ENCODE measurements at regions not wholly inside any gene's neighbourhood (a gene's known extent, or its start where the extent isn't known, plus 50 kb on each side); places are given as distances from the start of the nearest gene placed in this dataset.

DNA sequence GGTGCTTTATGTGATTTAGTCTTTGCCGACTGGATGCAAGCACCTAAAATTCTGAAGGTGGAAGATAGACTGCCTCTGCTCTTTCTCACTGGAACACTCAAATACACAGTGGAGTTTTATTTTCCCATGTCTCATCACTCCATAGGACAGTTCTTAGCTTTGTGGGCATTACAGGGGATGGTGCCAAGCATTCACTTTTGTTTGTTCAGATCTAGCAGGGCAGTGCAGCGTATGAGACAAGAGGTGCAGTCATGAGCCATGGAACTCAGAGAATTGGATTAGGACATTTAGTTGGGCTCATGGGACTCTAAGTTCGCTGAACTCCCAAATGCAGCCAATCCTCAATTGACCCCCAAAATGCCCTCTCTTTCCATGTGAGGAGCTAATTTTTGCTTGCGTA, 1136.9 kb upstream of the PRKX start:
- TF ChIP-seq POLR2A (IDR thresholded peaks at IDR 0.05), result no peak
- TF ChIP-seq, protein P1, sequence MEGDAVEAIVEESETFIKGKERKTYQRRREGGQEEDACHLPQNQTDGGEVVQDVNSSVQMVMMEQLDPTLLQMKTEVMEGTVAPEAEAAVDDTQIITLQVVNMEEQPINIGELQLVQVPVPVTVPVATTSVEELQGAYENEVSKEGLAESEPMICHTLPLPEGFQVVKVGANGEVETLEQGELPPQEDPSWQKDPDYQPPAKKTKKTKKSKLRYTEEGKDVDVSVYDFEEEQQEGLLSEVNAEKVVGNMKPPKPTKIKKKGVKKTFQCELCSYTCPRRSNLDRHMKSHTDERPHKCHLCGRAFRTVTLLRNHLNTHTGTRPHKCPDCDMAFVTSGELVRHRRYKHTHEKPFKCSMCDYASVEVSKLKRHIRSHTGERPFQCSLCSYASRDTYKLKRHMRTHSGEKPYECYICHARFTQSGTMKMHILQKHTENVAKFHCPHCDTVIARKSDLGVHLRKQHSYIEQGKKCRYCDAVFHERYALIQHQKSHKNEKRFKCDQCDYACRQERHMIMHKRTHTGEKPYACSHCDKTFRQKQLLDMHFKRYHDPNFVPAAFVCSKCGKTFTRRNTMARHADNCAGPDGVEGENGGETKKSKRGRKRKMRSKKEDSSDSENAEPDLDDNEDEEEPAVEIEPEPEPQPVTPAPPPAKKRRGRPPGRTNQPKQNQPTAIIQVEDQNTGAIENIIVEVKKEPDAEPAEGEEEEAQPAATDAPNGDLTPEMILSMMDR (IDR thresholded peaks at IDR 0.05), result no peak

Measured in uterus (tissue), 2 donors.